HEK293 (cell line): ENCODE measurements at regions not wholly inside any gene's neighbourhood (a gene's known extent, or its start where the extent isn't known, plus 50 kb on each side); places are given as distances from the start of the nearest gene placed in this dataset.
A peak's percentile ranks its signal among the peaks of the same experiment; 100 is the strongest.

Experiments used
- CTCF ChIA-PET: fragments of 350-600 bp; formaldehyde crosslinking; extraction: SDS; loops from one replicate; lab custom pipeline; 2021; ENCODE audit warnings: antibody characterized with exemption; lab: Yijun Ruan, JAX
- POLR2A ChIA-PET: fragments of 300-600 bp; formaldehyde crosslinking; extraction: SDS; loops from one replicate; lab custom pipeline; 2020; ENCODE audit warnings: antibody characterized with exemption, inconsistent platforms; lab: Yijun Ruan, JAX
- H3K27ac ChIP-seq: fragments of 200-500 bp; sonication (Bioruptor generic); 2 replicates; pipeline ENCODE4 v1.5.1; 2014; ENCODE audit warnings: low read depth, low read length, control low read depth, inconsistent platforms; ENCODE audit errors: extremely low read depth
- H3K36me3 ChIP-seq, 2 experiments: fragments of 200-500 bp in 1 of 2; sonication (Bioruptor generic) in 1 of 2; 1 replicate in 1 of 2; 2 replicates in 1 of 2; pipeline ENCODE4 v1.5.1; 2014 to 2017; ENCODE audit warnings: inconsistent platforms in 2 of 2, low read length in 2 of 2; ENCODE audit not compliant: control insufficient read depth in 2 of 2, insufficient read depth in 1 of 2
- H3K4me1 ChIP-seq: fragments of 200-500 bp; sonication (Bioruptor generic); 2 replicates; pipeline ENCODE4 v1.5.1; 2014; ENCODE audit warnings: mild to moderate bottlenecking, low read length, inconsistent platforms; ENCODE audit not compliant: control insufficient read depth, insufficient read depth
- H3K4me3 ChIP-seq: 2 replicates; pipeline ENCODE4 v1.5.1; 2011; ENCODE audit warnings: low read depth, mild to moderate bottlenecking, control low read depth, low read length, moderate library complexity
- H3K9me3 ChIP-seq: fragments of 200-500 bp; sonication (Bioruptor generic); 2 replicates; pipeline ENCODE4 v1.5.1; 2014; ENCODE audit warnings: low read depth, low read length, inconsistent platforms; ENCODE audit not compliant: control insufficient read depth, insufficient read depth
- EGR2 ChIP-seq: fragments of 450-650 bp; formaldehyde crosslinking; IDR thresholded peaks from 2 replicates; pipeline ENCODE4 v1.5.1; 2016; ENCODE audit warnings: low read depth, missing biosample characterization, missing genetic modification characterization
- GLIS1 ChIP-seq: fragments of 450-650 bp; formaldehyde crosslinking; IDR thresholded peaks from 2 replicates; pipeline ENCODE4 v1.5.1; 2016; ENCODE audit warnings: missing biosample characterization, missing genetic modification characterization
- SCRT1 ChIP-seq: fragments of 450-650 bp; formaldehyde crosslinking; IDR thresholded peaks from 2 replicates; pipeline ENCODE4 v1.5.1; 2016; ENCODE audit warnings: missing biosample characterization, missing genetic modification characterization, borderline replicate concordance
- TSHZ1 ChIP-seq: fragments of 450-650 bp; formaldehyde crosslinking; IDR thresholded peaks from 2 replicates; pipeline ENCODE4 v1.5.1; 2016; ENCODE audit warnings: missing biosample characterization, missing genetic modification characterization, borderline replicate concordance
- WT1 ChIP-seq: fragments of 450-650 bp; formaldehyde crosslinking; IDR thresholded peaks from 2 replicates; pipeline ENCODE4 v1.5.1; 2016; ENCODE audit warnings: missing biosample characterization, missing genetic modification characterization
- ZNF10 ChIP-seq: fragments of 450-650 bp; formaldehyde crosslinking; IDR thresholded peaks from 2 replicates; pipeline ENCODE4 v1.5.1; 2017; ENCODE audit warnings: missing biosample characterization, missing genetic modification characterization
- ZNF114 ChIP-seq: fragments of 450-650 bp; formaldehyde crosslinking; IDR thresholded peaks from 2 replicates; pipeline ENCODE4 v1.5.0; 2017; ENCODE audit warnings: missing biosample characterization, missing genetic modification characterization
- ZNF335 ChIP-seq: fragments of 450-650 bp; formaldehyde crosslinking; conservative IDR thresholded peaks from 2 replicates; pipeline ENCODE4 v1.5.1; 2016; ENCODE audit warnings: missing biosample characterization, missing genetic modification characterization
- ZNF416 ChIP-seq: fragments of 450-650 bp; formaldehyde crosslinking; IDR thresholded peaks from 2 replicates; pipeline ENCODE4 v1.5.1; 2016; ENCODE audit warnings: missing biosample characterization, missing genetic modification characterization
- ZNF449 ChIP-seq: fragments of 450-650 bp; formaldehyde crosslinking; IDR thresholded peaks from 2 replicates; pipeline ENCODE4 v1.5.1; 2017; ENCODE audit warnings: missing biosample characterization, mild to moderate bottlenecking, missing genetic modification characterization, moderate library complexity
- ZNF48 ChIP-seq: fragments of 450-650 bp; formaldehyde crosslinking; IDR thresholded peaks from 2 replicates; pipeline ENCODE4 v1.5.1; 2016; ENCODE audit warnings: missing biosample characterization, missing genetic modification characterization
- ZNF549 ChIP-seq: fragments of 450-650 bp; IDR thresholded peaks from 2 replicates; pipeline ENCODE4 v1.5.1; 2018; ENCODE audit warnings: missing biosample characterization, missing genetic modification characterization, mild to moderate bottlenecking, inconsistent platforms, moderate library complexity
- ZNF580 ChIP-seq: fragments of 450-650 bp; formaldehyde crosslinking; IDR thresholded peaks from 2 replicates; pipeline ENCODE4 v1.5.1; 2016; ENCODE audit warnings: missing biosample characterization, missing genetic modification characterization
- ZNF658 ChIP-seq: fragments of 450-650 bp; formaldehyde crosslinking; IDR thresholded peaks from 2 replicates; pipeline ENCODE4; 2016; ENCODE audit warnings: missing biosample characterization, missing genetic modification characterization
- TF ChIP-seq, protein P1 (sequence below): fragments of 450-650 bp; formaldehyde crosslinking; IDR thresholded peaks from 2 replicates; pipeline ENCODE4 v1.5.1; 2016; ENCODE audit warnings: missing biosample characterization, missing genetic modification characterization
- TF ChIP-seq, protein P2 (sequence below): fragments of 450-650 bp; formaldehyde crosslinking; conservative IDR thresholded peaks from 2 replicates; pipeline ENCODE4 v1.5.1; 2016; ENCODE audit warnings: low read depth, missing biosample characterization, missing genetic modification characterization

DNA sequence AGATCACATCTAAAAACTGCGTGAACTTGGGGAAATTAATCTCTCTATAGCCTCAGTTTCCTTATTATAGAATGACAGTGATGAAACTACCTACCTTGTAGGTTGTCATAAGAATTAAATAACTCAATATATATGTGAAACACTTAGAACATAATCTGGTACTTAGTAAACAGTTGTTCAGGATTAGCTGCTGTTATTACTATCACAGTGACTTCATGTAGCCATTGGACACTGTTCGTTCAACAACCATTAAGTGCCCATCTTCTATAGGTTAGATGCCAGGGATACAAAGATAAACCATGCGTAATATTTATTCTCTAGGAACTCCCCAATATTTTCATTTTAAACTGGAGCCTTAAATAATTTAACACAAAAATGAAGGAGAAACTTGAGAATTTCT is 329.0 kb upstream of the PROK2 start:
- Histone ChIP-seq H3K27ac (no peak overlapping the region), H3K4me3 (no peak overlapping the region), H3K4me1 (no peaks in the 10 kb centered on the region), H3K36me3 (no peaks in the 10 kb centered on the region), H3K9me3 (no peaks in the 10 kb centered on the region)
- CTCF ChIA-PET, result no interaction called here
- TF ChIP-seq TSHZ1 (no peak), ZNF549 (no peak), ZNF580 (tag by site-specific recombination) (no peak), EGR2 (tag by site-specific recombination) (no peak), ZNF10 (no peak), WT1 (tag by site-specific recombination) (no peak), ZNF48 (tag by site-specific recombination) (no peak), ZNF658 (no peak), SCRT1 (tag by site-specific recombination) (no peak), GLIS1 (no peak), ZNF335 (tag by site-specific recombination) (no peak), ZNF114 (tag by site-specific recombination) (no peak)
- TF ChIP-seq, protein P1, sequence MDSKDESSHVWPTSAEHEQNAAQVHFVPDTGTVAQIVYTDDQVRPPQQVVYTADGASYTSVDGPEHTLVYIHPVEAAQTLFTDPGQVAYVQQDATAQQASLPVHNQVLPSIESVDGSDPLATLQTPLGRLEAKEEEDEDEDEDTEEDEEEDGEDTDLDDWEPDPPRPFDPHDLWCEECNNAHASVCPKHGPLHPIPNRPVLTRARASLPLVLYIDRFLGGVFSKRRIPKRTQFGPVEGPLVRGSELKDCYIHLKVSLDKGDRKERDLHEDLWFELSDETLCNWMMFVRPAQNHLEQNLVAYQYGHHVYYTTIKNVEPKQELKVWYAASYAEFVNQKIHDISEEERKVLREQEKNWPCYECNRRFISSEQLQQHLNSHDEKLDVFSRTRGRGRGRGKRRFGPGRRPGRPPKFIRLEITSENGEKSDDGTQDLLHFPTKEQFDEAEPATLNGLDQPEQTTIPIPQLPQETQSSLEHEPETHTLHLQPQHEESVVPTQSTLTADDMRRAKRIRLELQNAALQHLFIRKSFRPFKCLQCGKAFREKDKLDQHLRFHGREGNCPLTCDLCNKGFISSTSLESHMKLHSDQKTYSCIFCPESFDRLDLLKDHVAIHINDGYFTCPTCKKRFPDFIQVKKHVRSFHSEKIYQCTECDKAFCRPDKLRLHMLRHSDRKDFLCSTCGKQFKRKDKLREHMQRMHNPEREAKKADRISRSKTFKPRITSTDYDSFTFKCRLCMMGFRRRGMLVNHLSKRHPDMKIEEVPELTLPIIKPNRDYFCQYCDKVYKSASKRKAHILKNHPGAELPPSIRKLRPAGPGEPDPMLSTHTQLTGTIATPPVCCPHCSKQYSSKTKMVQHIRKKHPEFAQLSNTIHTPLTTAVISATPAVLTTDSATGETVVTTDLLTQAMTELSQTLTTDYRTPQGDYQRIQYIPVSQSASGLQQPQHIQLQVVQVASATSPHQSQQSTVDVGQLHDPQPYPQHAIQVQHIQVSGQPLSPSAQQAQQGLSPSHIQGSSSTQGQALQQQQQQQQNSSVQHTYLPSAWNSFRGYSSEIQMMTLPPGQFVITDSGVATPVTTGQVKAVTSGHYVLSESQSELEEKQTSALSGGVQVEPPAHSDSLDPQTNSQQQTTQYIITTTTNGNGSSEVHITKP, result no peak
- TF ChIP-seq, protein P2, sequence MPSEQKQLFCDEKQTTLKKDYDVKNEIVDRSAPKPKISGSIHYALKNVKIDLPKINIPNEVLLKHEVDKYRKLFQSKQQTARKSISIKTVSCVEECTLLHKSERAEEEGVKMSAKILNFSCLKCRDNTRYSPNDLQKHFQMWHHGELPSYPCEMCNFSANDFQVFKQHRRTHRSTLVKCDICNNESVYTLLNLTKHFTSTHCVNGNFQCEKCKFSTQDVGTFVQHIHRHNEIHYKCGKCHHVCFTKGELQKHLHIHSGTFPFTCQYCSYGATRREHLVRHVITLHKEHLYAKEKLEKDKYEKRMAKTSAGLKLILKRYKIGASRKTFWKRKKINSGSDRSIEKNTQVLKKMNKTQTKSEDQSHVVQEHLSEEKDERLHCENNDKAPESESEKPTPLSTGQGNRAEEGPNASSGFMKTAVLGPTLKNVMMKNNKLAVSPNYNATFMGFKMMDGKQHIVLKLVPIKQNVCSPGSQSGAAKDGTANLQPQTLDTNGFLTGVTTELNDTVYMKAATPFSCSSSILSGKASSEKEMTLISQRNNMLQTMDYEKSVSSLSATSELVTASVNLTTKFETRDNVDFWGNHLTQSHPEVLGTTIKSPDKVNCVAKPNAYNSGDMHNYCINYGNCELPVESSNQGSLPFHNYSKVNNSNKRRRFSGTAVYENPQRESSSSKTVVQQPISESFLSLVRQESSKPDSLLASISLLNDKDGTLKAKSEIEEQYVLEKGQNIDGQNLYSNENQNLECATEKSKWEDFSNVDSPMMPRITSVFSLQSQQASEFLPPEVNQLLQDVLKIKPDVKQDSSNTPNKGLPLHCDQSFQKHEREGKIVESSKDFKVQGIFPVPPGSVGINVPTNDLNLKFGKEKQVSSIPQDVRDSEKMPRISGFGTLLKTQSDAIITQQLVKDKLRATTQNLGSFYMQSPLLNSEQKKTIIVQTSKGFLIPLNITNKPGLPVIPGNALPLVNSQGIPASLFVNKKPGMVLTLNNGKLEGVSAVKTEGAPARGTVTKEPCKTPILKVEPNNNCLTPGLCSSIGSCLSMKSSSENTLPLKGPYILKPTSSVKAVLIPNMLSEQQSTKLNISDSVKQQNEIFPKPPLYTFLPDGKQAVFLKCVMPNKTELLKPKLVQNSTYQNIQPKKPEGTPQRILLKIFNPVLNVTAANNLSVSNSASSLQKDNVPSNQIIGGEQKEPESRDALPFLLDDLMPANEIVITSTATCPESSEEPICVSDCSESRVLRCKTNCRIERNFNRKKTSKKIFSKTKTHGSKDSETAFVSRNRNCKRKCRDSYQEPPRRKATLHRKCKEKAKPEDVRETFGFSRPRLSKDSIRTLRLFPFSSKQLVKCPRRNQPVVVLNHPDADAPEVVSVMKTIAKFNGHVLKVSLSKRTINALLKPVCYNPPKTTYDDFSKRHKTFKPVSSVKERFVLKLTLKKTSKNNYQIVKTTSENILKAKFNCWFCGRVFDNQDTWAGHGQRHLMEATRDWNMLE (tag by site-specific recombination), result no peak
- POLR2A ChIA-PET, result no interaction called here

- Histone ChIP-seq H3K9me3 (no peaks in the 10 kb centered on the region), H3K4me1 (no peaks in the 10 kb centered on the region), H3K36me3 (no peaks in the 10 kb centered on the region), H3K4me3 (no peak overlapping the region), H3K27ac (no peak overlapping the region)
- TF ChIP-seq ZNF416 (tag by site-specific recombination) (no peak), ZNF449 (tag by site-specific recombination) (peak; percentile 58; the same call in 1 of the 2 replicates)
- ChIA-PET CTCF (no interaction called here), POLR2A (no interaction called here)
Measured at GRCh38 chr3:72113564-72113963, 328.6 kb upstream of the PROK2 start.
